ENCODE measurements at regions not wholly inside any gene's neighbourhood (a gene's known extent, or its start where the extent isn't known, plus 50 kb on each side); places are given as distances from the start of the nearest gene placed in this dataset.

DNA sequence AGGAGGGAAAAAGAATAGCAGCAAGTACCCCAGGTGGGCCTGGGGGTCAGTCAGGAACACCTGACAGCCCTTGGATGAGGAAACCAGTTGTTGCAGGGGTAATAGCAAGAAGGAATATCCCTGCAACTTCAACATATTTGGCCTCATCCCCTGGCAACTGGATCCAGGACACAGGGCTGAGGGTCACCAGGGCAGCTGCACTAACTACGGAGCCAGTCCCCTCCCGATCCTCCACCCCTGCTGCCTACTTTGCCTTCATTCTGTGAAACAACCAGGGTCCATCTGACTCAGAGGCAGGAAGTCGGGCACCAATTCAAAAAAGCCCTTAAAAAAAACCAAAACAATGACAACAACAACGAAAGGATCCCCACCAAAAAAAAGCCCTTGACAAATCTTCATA lies 52.9 kb downstream of the FRMPD3 start:
- TF ChIP-seq, protein P1, sequence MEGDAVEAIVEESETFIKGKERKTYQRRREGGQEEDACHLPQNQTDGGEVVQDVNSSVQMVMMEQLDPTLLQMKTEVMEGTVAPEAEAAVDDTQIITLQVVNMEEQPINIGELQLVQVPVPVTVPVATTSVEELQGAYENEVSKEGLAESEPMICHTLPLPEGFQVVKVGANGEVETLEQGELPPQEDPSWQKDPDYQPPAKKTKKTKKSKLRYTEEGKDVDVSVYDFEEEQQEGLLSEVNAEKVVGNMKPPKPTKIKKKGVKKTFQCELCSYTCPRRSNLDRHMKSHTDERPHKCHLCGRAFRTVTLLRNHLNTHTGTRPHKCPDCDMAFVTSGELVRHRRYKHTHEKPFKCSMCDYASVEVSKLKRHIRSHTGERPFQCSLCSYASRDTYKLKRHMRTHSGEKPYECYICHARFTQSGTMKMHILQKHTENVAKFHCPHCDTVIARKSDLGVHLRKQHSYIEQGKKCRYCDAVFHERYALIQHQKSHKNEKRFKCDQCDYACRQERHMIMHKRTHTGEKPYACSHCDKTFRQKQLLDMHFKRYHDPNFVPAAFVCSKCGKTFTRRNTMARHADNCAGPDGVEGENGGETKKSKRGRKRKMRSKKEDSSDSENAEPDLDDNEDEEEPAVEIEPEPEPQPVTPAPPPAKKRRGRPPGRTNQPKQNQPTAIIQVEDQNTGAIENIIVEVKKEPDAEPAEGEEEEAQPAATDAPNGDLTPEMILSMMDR (conservative IDR thresholded peaks at IDR 0.05; ENCODE audit: low read length), result no peak
- no peak for TF ChIP-seq EZH2phosphoT487 (IDR thresholded peaks at IDR 0.05; ENCODE audit: borderline replicate concordance, low read depth, low read length)
- Histone ChIP-seq H2AFZ (ENCODE audit: low read length) (no peak overlapping the region), H3K36me3 (ENCODE audit: insufficient read depth, low read length) (no peaks in the 10 kb centered on the region), H3K4me1 (ENCODE audit: insufficient read depth, low read length, poor library complexity, severe bottlenecking) (peaks cover 4% of the 10 kb centered on the region), H3K27ac (ENCODE audit: low read depth, low read length, poor library complexity, severe bottlenecking) (no peak overlapping the region), H3K79me2 (ENCODE audit: insufficient read depth, low read depth, low read length) (no peaks in the 10 kb centered on the region), H3K9me2 (ENCODE audit: insufficient read depth, low read length) (no peaks in the 10 kb centered on the region), H4K20me1 (ENCODE audit: insufficient read depth, low read length) (no peaks in the 10 kb centered on the region), H3K9me3 (ENCODE audit: low read length) (no peaks in the 10 kb centered on the region), H3K4me2 (ENCODE audit: low read length) (no peak overlapping the region), H3K4me3 (ENCODE audit: low read depth, low read length, poor library complexity, severe bottlenecking) (no peak overlapping the region)
- no peak for DNase-seq (ENCODE audit: low spot score)
- BruUV-seq (replicated peaks), result no TSS peak
- CTCF ChIA-PET (ENCODE audit: unreplicated experiment), result no interaction called here
- POLR2A ChIA-PET, result interaction anchor here (0.7 kb wide), 1 partner anchor 294 kb away, joined by 3 read pairs; no protein-coding TSS in a partner anchor
- intact Hi-C loops (cut with micrococcal nuclease; ENCODE audit: unreplicated experiment), result no loop called here

DNA sequence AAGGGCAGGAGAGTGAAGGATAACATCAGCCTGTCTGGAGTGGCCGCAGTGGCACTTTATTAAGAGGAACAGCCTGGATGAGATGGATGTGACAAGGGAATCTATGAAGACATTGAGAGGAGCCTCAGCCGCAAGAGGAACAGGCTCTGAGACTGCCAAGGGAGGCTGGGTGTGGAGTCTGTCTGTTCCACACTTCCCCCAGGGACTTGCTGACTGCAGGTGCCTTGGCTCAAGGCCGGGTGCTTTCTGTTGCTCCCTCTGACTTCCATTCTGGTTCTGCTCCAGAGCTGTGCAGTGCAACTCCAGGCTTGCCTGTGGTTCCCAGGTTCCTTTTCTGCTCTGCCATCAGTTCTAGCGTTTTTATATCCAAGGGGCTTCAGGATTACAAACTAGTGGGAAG lies 54.6 kb downstream of the FRMPD3 start:
- H3K36me3 ChIP-seq (ENCODE audit: insufficient read depth, low read length), result no peaks in the 10 kb centered on the region
- H3K79me2 ChIP-seq (ENCODE audit: insufficient read depth, low read depth, low read length), result no peaks in the 10 kb centered on the region
- no peaks in the 10 kb centered on the region for H3K9me2 ChIP-seq (ENCODE audit: insufficient read depth, low read length)
- ChIA-PET CTCF (ENCODE audit: unreplicated experiment) (no interaction called here), POLR2A (no interaction called here)
- no peak overlapping the region for H2AFZ ChIP-seq (ENCODE audit: low read length)
- no peak overlapping the region for H3K4me2 ChIP-seq (ENCODE audit: low read length)
- no peak for TF ChIP-seq EZH2phosphoT487 (IDR thresholded peaks at IDR 0.05; ENCODE audit: borderline replicate concordance, low read depth, low read length)
- TF ChIP-seq, protein P1 (conservative IDR thresholded peaks at IDR 0.05; ENCODE audit: low read length), result no peak
- H3K4me3 ChIP-seq (ENCODE audit: low read depth, low read length, poor library complexity, severe bottlenecking), result no peak overlapping the region
- BruUV-seq (replicated peaks), result no TSS peak
- no peak for DNase-seq (ENCODE audit: low spot score)
- no peaks in the 10 kb centered on the region for H3K9me3 ChIP-seq (ENCODE audit: low read length)
- no peaks in the 10 kb centered on the region for H4K20me1 ChIP-seq (ENCODE audit: insufficient read depth, low read length)
- H3K27ac ChIP-seq (ENCODE audit: low read depth, low read length, poor library complexity, severe bottlenecking), result no peak overlapping the region
- H3K4me1 ChIP-seq (ENCODE audit: insufficient read depth, low read length, poor library complexity, severe bottlenecking), result peaks cover 4% of the 10 kb centered on the region
- intact Hi-C loops (cut with micrococcal nuclease; ENCODE audit: unreplicated experiment), result no loop called here

DNA sequence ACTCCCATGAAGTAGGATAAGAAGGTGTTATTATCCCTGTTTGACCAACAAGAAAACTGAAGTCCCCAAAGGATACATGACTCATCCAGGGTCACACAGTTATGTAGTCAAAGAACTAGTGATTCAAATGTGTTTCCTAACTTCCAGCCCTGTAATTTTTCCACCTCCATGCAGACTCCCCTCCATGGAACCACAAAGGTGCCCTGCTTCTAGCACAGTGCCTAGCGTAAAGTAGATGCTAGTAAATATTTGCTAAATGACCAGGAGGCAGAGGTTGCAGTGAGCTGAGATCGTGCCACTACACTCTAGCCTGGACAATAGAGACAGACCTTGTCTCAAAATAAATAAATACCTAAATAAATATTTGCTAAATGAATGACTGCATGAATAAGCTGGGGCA lies 55.8 kb downstream of the FRMPD3 start:
- POLR2A ChIA-PET, result no interaction called here
- no TSS peak for BruUV-seq (replicated peaks)
- Histone ChIP-seq H4K20me1 (ENCODE audit: insufficient read depth, low read length) (no peaks in the 10 kb centered on the region), H3K27ac (ENCODE audit: low read depth, low read length, poor library complexity, severe bottlenecking) (no peak overlapping the region), H3K36me3 (ENCODE audit: insufficient read depth, low read length) (no peaks in the 10 kb centered on the region), H3K4me1 (ENCODE audit: insufficient read depth, low read length, poor library complexity, severe bottlenecking) (peaks cover 3% of the 10 kb centered on the region), H3K9me2 (ENCODE audit: insufficient read depth, low read length) (no peaks in the 10 kb centered on the region), H2AFZ (ENCODE audit: low read length) (no peak overlapping the region), H3K4me3 (ENCODE audit: low read depth, low read length, poor library complexity, severe bottlenecking) (no peak overlapping the region), H3K4me2 (ENCODE audit: low read length) (no peak overlapping the region), H3K9me3 (ENCODE audit: low read length) (no peaks in the 10 kb centered on the region), H3K79me2 (ENCODE audit: insufficient read depth, low read depth, low read length) (no peaks in the 10 kb centered on the region)
- DNase-seq (ENCODE audit: low spot score), result no peak
- intact Hi-C loops (cut with micrococcal nuclease; ENCODE audit: unreplicated experiment), result no loop called here
- CTCF ChIA-PET (ENCODE audit: unreplicated experiment), result no interaction called here
- TF ChIP-seq, protein P1 (conservative IDR thresholded peaks at IDR 0.05; ENCODE audit: low read length), result no peak
- no peak for TF ChIP-seq EZH2phosphoT487 (IDR thresholded peaks at IDR 0.05; ENCODE audit: borderline replicate concordance, low read depth, low read length)
